IMR-90 (cell line): ENCODE measurements at regions not wholly inside any gene's neighbourhood (a gene's known extent, or its start where the extent isn't known, plus 50 kb on each side); places are given as distances from the start of the nearest gene placed in this dataset.

Source experiments
- ATAC-seq: fragments of 200-7000 bp; cut with Tn5 transposase; 2 replicates; pipeline ENCODE4 v1.9.1; 2020; ENCODE audit warnings: low read depth, mild to moderate bottlenecking, moderate library complexity
- BruUV-seq: library from RNA; stranded (reverse); fragments of 400-500 nt; replicated peaks from 2 replicates; lab custom pipeline; 2021; lab: Mats Ljungman, UMichigan
- CTCF ChIA-PET: fragments of 300-600 bp; formaldehyde crosslinking; extraction: SDS; loops from one replicate; lab custom pipeline; 2021; ENCODE audit warnings: antibody characterized with exemption; lab: Yijun Ruan, JAX
- POLR2A ChIA-PET: fragments of 300-600 bp; sonication (Branson Sonifier 250); formaldehyde crosslinking; loops from one replicate; lab custom pipeline; 2022; ENCODE audit warnings: antibody characterized with exemption; ENCODE audit not compliant: unreplicated experiment; lab: Charles Lee
- DNase-seq: peaks from one replicate; pipeline ENCODE4 v3.0.0; 2013
- H2AFZ ChIP-seq: replicated peaks from 2 replicates; pipeline ENCODE3; 2013; ENCODE audit warnings: low read length, mild to moderate bottlenecking; ENCODE audit not compliant: poor library complexity
- H2AK5ac ChIP-seq: 2 replicates; pipeline ENCODE4 v1.6.1; 2013; ENCODE audit warnings: low read depth, low read length, inconsistent platforms
- H2AK9ac ChIP-seq: replicated peaks from 2 replicates; pipeline ENCODE3; 2013; ENCODE audit warnings: mild to moderate bottlenecking, low read depth, low read length, moderate library complexity; ENCODE audit not compliant: poor library complexity
- H2BK120ac ChIP-seq: 2 replicates; pipeline ENCODE4 v1.6.1; 2013; ENCODE audit warnings: low read depth, low read length, inconsistent platforms
- H2BK15ac ChIP-seq: 3 replicates; pipeline ENCODE4 v1.6.1; 2013; ENCODE audit warnings: low read depth, low read length, inconsistent platforms
- H2BK20ac ChIP-seq: 2 replicates; pipeline ENCODE4 v1.6.1; 2013; ENCODE audit warnings: low read depth, mild to moderate bottlenecking, inconsistent platforms, low read length, moderate library complexity
- H2BK5ac ChIP-seq: 2 replicates; pipeline ENCODE4 v1.6.1; 2013; ENCODE audit warnings: mild to moderate bottlenecking, low read depth, low read length, inconsistent platforms; ENCODE audit not compliant: poor library complexity, severe bottlenecking
- H3K14ac ChIP-seq: replicated peaks from 2 replicates; pipeline ENCODE4 v1.6.1; 2013; ENCODE audit warnings: low read depth, low read length, inconsistent platforms
- H3K18ac ChIP-seq: 2 replicates; pipeline ENCODE4 v1.6.1; 2013; ENCODE audit warnings: low read depth, low read length, control low read depth
- H3K23ac ChIP-seq: 2 replicates; pipeline ENCODE4 v1.6.1; 2013; ENCODE audit warnings: low read depth, low read length, inconsistent platforms
- H3K27ac ChIP-seq: 2 replicates; pipeline ENCODE4 v1.5.1; 2013; ENCODE audit warnings: mild to moderate bottlenecking, control low read depth, low read length; ENCODE audit not compliant: insufficient read depth
- H3K27me3 ChIP-seq: 2 replicates; pipeline ENCODE4 v1.6.1; 2013; ENCODE audit warnings: low read length; ENCODE audit not compliant: control insufficient read depth, insufficient read depth
- H3K36me3 ChIP-seq: 2 replicates; pipeline ENCODE4 v1.6.1; 2013; ENCODE audit warnings: low read length, mixed read lengths; ENCODE audit not compliant: control insufficient read depth, insufficient read depth
- H3K4ac ChIP-seq: 2 replicates; pipeline ENCODE4 v1.6.1; 2013; ENCODE audit warnings: low read depth, low read length, inconsistent platforms
- H3K4me1 ChIP-seq: 2 replicates; pipeline ENCODE4 v1.6.1; 2013; ENCODE audit warnings: low read length, mixed read lengths; ENCODE audit not compliant: control insufficient read depth, insufficient read depth
- H3K4me2 ChIP-seq: 2 replicates; pipeline ENCODE4 v1.6.1; 2013; ENCODE audit warnings: low read depth, mild to moderate bottlenecking, control low read depth, low read length, moderate library complexity
- H3K4me3 ChIP-seq: 2 replicates; pipeline ENCODE4 v1.5.1; 2013; ENCODE audit warnings: low read depth, mild to moderate bottlenecking, control low read depth, low read length, moderate library complexity; ENCODE audit not compliant: insufficient read depth
- H3K56ac ChIP-seq: 2 replicates; pipeline ENCODE4 v1.6.1; 2013; ENCODE audit warnings: low read length, inconsistent platforms; ENCODE audit not compliant: insufficient read depth; ENCODE audit errors: extremely low read depth
- H3K79me1 ChIP-seq, 2 experiments: 2 replicates each; pipeline ENCODE4 v1.6.1; 2013; ENCODE audit warnings: low read length in 2 of 2, inconsistent platforms in 1 of 2, low read depth in 1 of 2
- H3K9ac ChIP-seq: 2 replicates; pipeline ENCODE4 v1.6.1; 2013; ENCODE audit warnings: low read depth, low read length, control low read depth
- H3K9me1 ChIP-seq: 2 replicates; pipeline ENCODE4 v1.6.1; 2013; ENCODE audit warnings: low read length, inconsistent platforms; ENCODE audit not compliant: insufficient read depth
- H3K9me3 ChIP-seq: 2 replicates; pipeline ENCODE4 v1.6.1; 2013; ENCODE audit warnings: low read length; ENCODE audit not compliant: control insufficient read depth, insufficient read depth
- H4K20me1 ChIP-seq: 2 replicates; pipeline ENCODE4 v1.6.1; 2013; ENCODE audit warnings: low read length, inconsistent platforms; ENCODE audit not compliant: insufficient read depth
- H4K5ac ChIP-seq: 2 replicates; pipeline ENCODE4 v1.6.1; 2013; ENCODE audit warnings: mild to moderate bottlenecking, low read depth, low read length, control low read depth
- H4K8ac ChIP-seq, 2 experiments: 2 replicates each; pipeline ENCODE4 v1.6.1; 2013; ENCODE audit warnings: low read depth in 2 of 2, low read length in 2 of 2, control low read depth in 1 of 2, inconsistent platforms in 1 of 2
- H4K91ac ChIP-seq: 2 replicates; pipeline ENCODE4 v1.6.1; 2013; ENCODE audit warnings: low read depth, low read length, inconsistent platforms; ENCODE audit not compliant: insufficient read depth
- POLR2A ChIP-seq: IDR thresholded peaks from 2 replicates; pipeline ENCODE4 v1.6.1; 2012; ENCODE audit warnings: mild to moderate bottlenecking, low read depth, low read length
- RFX5 ChIP-seq: IDR thresholded peaks from 2 replicates; pipeline ENCODE4 v1.8.0; 2012; ENCODE audit warnings: low read depth, mild to moderate bottlenecking, low read length, moderate library complexity
- SMC3 ChIP-seq: fragments of 150-350 bp; IDR thresholded peaks from 2 replicates; pipeline ENCODE4 v1.6.1; 2016; ENCODE audit warnings: low read depth, mild to moderate bottlenecking, antibody characterized with exemption, low read length, moderate library complexity
- WGBS, 2 experiments: methylation state at CpG; one replicate each; pipeline versions ENCODE4 v1.1.5 to v1.1.7; 2013; ENCODE audit warnings: missing lambda C conversion rate in 2 of 2; ENCODE audit not compliant: insufficient read length in 1 of 2; ENCODE audit errors: extremely low coverage in 2 of 2; 5-methylcytosine and 5-hydroxymethylcytosine counted together
- dilution Hi-C: fragments of 300-500 bp; cut with HindIII; formaldehyde crosslinking; loops from one replicate; pipeline ENCODE4 v1.14.3; 2018; ENCODE audit warnings: low sequenced_read_pairs; ENCODE audit not compliant: unreplicated experiment
- in situ Hi-C: fragments of 300-500 bp; cut with MboI; formaldehyde crosslinking; loops from 3 replicates; pipeline ENCODE4 v1.14.3; 2019; ENCODE audit warnings: low sequenced_read_pairs, inconsistent platforms, mixed read lengths
- intact Hi-C: fragments of 100-400 bp; cut with micrococcal nuclease; formaldehyde crosslinking; loops from 2 replicates; pipeline ENCODE4 v1.10.0; 2022
- TF ChIP-seq, protein P1 (sequence below): fragments of 150-350 bp; IDR thresholded peaks from 2 replicates; pipeline ENCODE4 v1.6.1; 2017; ENCODE audit warnings: mild to moderate bottlenecking, antibody characterized with exemption, low read length, low read depth
- TF ChIP-seq, protein P2 (sequence below): fragments of 150-350 bp; IDR thresholded peaks from 2 replicates; pipeline ENCODE4 v1.6.1; 2016; ENCODE audit warnings: low read depth, mild to moderate bottlenecking, low read length, moderate library complexity, borderline replicate concordance

DNA sequence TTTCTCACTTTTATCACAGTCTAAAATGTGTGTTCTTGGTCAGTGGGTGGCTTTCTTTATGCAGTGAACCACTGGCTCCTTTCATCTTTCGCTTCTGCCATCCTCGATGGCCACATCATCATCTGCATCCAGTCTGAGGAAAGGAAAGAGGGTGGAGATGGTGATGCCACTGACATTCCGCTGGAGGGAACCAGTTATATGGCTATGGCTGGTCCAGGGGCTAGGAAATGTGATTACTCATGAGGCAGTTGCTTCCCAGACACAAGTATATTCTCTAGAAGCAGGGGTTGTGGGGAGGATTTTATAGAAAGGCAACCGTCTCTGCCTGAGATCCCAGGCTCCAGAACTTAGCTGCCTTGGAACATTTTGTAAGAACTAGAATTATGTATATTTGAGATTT is 246.7 kb upstream of the AZI2 start:
- no peak overlapping the region for H3K4ac ChIP-seq
- CTCF ChIA-PET = no interaction called here
- no peak overlapping the region for H2AK5ac ChIP-seq
- BruUV-seq = no TSS peak
- no peak overlapping the region for H2BK15ac ChIP-seq
- no peak overlapping the region for H3K4me3 ChIP-seq
- dilution Hi-C loops (no loop called here), in situ Hi-C loops (no loop called here), intact Hi-C loops (no loop called here)
- POLR2A ChIA-PET = no interaction called here
- H4K20me1 ChIP-seq = no peaks in the 10 kb centered on the region
- no peak overlapping the region for H3K27ac ChIP-seq
- H4K5ac ChIP-seq = no peak overlapping the region
- no peaks in the 10 kb centered on the region for H3K9me3 ChIP-seq
- no peaks in the 10 kb centered on the region for H3K4me1 ChIP-seq
- H4K91ac ChIP-seq = no peak overlapping the region
- no peak overlapping the region for H2BK5ac ChIP-seq
- no peaks in the 10 kb centered on the region for H3K79me1 ChIP-seq
- no peak overlapping the region for H2AFZ ChIP-seq
- DNase-seq (no peak), ATAC-seq (no peak)
- H2AK9ac ChIP-seq = no peak overlapping the region
- no peak overlapping the region for H3K4me2 ChIP-seq
- H3K23ac ChIP-seq = no peak overlapping the region
- no peaks in the 10 kb centered on the region for H3K9me1 ChIP-seq
- no peak overlapping the region for H3K56ac ChIP-seq
- H3K36me3 ChIP-seq = no peaks in the 10 kb centered on the region
- H3K9ac ChIP-seq = no peak overlapping the region
- H3K14ac ChIP-seq = no peak overlapping the region
- WGBS, 2 experiments = no CpG with 5 or more reads among the region's 4 CpGs
- TF ChIP-seq RFX5 (no peak), SMC3 (no peak), POLR2A (no peak)
- TF ChIP-seq, protein P1, sequence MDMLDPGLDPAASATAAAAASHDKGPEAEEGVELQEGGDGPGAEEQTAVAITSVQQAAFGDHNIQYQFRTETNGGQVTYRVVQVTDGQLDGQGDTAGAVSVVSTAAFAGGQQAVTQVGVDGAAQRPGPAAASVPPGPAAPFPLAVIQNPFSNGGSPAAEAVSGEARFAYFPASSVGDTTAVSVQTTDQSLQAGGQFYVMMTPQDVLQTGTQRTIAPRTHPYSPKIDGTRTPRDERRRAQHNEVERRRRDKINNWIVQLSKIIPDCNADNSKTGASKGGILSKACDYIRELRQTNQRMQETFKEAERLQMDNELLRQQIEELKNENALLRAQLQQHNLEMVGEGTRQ = no peak
- TF ChIP-seq, protein P2, sequence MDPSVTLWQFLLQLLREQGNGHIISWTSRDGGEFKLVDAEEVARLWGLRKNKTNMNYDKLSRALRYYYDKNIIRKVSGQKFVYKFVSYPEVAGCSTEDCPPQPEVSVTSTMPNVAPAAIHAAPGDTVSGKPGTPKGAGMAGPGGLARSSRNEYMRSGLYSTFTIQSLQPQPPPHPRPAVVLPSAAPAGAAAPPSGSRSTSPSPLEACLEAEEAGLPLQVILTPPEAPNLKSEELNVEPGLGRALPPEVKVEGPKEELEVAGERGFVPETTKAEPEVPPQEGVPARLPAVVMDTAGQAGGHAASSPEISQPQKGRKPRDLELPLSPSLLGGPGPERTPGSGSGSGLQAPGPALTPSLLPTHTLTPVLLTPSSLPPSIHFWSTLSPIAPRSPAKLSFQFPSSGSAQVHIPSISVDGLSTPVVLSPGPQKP = no peak
- no peak overlapping the region for H4K8ac ChIP-seq
- no peak overlapping the region for H2BK20ac ChIP-seq
- H2BK120ac ChIP-seq = no peak overlapping the region
- no peak overlapping the region for H3K18ac ChIP-seq
- H3K27me3 ChIP-seq = no peaks in the 10 kb centered on the region
